ENCODE measurements at regions not wholly inside any gene's neighbourhood (a gene's known extent, or its start where the extent isn't known, plus 50 kb on each side); places are given as distances from the start of the nearest gene placed in this dataset.

DNA sequence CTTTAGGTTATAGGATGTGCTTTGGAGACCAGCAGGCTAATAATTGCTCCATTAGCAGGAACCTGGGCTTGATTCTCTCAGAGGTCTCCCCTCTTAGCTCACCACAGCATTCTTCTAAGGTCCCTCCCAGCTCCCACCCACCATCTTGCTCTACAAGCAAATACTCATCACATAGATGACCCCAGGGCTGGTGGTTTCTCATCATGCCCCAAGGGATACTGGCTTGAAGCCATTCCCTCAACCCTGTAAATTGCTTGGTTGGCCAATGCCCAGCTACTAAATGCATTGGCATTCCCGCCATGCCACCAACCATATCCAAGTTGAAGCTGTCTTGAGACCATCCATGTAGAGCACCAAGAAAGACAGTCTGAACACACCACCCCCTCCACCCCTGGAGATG is 130.2 kb upstream of the NCAM1 start:
- DNase-seq (ENCODE audit: low spot score in 2 of 2) = no peak
- H3K27me3 ChIP-seq = no peaks in the 10 kb centered on the region
- no peak overlapping the region for H3K4me3 ChIP-seq
- H3K27ac ChIP-seq = no peak overlapping the region
- no peaks in the 10 kb centered on the region for H3K36me3 ChIP-seq
- intact Hi-C loops (cut with DNase I) = no loop called here
- H3K9me3 ChIP-seq = no peaks in the 10 kb centered on the region
- peaks cover 0 to 3% of the 10 kb centered on the region in 2 donors for H3K4me1 ChIP-seq
- TF ChIP-seq, protein P1, sequence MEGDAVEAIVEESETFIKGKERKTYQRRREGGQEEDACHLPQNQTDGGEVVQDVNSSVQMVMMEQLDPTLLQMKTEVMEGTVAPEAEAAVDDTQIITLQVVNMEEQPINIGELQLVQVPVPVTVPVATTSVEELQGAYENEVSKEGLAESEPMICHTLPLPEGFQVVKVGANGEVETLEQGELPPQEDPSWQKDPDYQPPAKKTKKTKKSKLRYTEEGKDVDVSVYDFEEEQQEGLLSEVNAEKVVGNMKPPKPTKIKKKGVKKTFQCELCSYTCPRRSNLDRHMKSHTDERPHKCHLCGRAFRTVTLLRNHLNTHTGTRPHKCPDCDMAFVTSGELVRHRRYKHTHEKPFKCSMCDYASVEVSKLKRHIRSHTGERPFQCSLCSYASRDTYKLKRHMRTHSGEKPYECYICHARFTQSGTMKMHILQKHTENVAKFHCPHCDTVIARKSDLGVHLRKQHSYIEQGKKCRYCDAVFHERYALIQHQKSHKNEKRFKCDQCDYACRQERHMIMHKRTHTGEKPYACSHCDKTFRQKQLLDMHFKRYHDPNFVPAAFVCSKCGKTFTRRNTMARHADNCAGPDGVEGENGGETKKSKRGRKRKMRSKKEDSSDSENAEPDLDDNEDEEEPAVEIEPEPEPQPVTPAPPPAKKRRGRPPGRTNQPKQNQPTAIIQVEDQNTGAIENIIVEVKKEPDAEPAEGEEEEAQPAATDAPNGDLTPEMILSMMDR (IDR thresholded peaks at IDR 0.05) = no peak

DNA sequence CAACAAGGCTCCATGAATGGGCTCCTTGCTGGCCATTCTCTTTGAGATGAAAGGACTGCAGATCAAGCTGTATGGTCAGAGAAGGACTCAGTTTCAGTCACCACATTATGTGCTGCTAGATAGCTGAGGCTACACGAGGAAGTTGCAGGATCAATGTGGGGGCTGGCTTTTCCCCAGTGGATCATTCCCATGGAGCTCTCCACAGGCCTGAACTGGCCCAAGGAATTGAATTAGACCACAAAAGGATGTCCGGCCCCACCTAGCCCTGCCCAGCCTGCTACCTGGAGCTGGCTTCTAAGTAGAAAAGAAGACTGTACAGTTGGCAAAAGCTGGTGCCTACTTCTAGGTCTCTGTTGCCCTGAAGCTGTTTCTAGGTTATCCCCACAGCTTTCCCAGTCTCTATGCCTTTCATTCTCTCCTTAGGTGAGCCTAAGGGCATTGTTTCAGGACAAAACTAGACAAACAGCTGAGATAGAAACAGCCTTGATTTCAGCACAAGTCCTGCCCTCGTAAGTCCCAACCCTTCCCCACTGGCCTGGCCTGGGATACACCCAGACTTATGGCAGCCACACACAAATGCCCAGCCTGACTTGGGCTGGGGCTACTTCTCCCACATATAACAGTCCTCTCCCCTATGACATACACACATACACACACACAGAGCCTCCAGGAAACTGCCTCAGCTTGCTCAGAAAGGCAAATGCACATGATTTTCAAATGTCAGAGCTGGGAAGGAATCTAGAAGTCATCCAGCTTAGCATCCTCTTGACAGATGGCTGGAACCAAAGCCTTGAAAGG is 129.1 kb upstream of the NCAM1 start:
- H3K4me3 ChIP-seq = no peak overlapping the region
- intact Hi-C loops (cut with DNase I) = no loop called here
- no peak overlapping the region for H3K27ac ChIP-seq
- peaks cover 0 to 3% of the 10 kb centered on the region in 2 donors for H3K4me1 ChIP-seq
- H3K27me3 ChIP-seq = no peaks in the 10 kb centered on the region
- H3K9me3 ChIP-seq = no peaks in the 10 kb centered on the region
- H3K36me3 ChIP-seq = no peaks in the 10 kb centered on the region
- TF ChIP-seq, protein P1 (IDR thresholded peaks at IDR 0.05) = no peak
- DNase-seq (ENCODE audit: low spot score in 2 of 2) = no peak

DNA sequence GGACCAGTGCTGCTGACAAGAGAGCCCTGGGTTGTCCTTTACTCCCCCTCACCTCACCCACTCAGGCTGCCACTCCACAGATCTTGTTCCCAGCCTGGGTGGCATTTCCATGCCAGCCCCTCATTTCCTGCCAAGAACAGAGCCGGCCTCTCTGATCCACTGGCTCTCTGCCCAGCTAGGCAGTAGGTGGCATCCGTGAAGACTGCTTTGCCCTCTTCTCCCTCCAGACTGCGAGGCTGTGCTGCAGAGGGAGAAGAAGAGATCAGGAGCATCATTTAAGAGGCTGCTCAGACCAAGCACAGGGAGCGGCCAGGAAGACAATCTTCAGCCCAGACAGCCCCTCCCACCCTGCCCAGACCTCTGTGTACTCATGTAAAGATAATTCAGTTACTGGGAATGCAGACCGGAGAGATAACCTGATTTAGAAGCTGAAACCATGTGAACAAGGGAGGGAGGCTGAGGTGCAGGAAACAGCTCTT is 126.9 kb upstream of the NCAM1 start:
- no peaks in the 10 kb centered on the region for H3K9me3 ChIP-seq
- no peaks in the 10 kb centered on the region for H3K27me3 ChIP-seq
- TF ChIP-seq, protein P1 (IDR thresholded peaks at IDR 0.05) = no peak
- no peak overlapping the region for H3K4me3 ChIP-seq
- intact Hi-C loops (cut with DNase I) = no loop called here
- peak in 1 of 2 donors; percentile 66 for DNase-seq (ENCODE audit: low spot score in 2 of 2)
- H3K27ac ChIP-seq = no peak overlapping the region
- H3K4me1 ChIP-seq = peaks cover 0 to 3% of the 10 kb centered on the region in 2 donors
- no peaks in the 10 kb centered on the region for H3K36me3 ChIP-seq

DNA sequence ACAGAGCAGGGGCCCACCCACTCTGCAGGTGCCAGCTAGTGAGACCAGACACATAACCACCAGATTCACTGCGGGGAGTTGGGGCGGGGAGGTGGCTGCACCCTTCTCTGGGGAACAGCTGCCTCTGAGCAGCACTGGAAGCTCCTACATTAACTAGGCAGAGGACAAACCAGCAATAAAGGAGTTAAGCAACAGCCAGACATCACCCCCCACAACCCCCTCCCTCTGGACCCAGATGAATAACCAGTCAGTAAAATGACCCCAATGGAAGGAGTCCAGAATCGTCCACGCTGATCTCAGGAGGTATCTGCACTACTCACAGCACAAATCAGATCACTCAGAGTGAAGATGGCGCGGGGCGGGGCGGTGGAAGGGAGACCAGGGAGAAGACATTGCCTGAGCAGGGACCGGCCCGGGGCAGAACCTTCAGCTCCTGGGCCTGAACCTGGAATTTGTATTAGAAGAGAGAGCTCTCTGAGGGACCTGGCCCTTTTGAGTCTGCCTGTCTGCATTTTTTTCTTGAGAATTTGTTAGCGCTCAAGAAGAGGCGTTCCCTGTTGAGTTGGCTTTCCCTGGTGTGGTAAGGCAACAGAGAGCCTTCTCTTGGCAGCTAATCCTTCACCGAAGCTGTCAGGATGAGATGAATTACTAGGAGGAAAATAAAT is 125.5 kb upstream of the NCAM1 start:
- TF ChIP-seq, protein P1 (IDR thresholded peaks at IDR 0.05) = no peak
- intact Hi-C loops (cut with DNase I) = no loop called here
- Histone ChIP-seq H3K27me3 (no peaks in the 10 kb centered on the region), H3K4me3 (no peak overlapping the region), H3K9me3 (no peaks in the 10 kb centered on the region), H3K27ac (no peak overlapping the region), H3K36me3 (no peaks in the 10 kb centered on the region), H3K4me1 (peaks cover 0 to 3% of the 10 kb centered on the region in 2 donors)
- no peak for DNase-seq (ENCODE audit: low spot score in 2 of 2)

DNA sequence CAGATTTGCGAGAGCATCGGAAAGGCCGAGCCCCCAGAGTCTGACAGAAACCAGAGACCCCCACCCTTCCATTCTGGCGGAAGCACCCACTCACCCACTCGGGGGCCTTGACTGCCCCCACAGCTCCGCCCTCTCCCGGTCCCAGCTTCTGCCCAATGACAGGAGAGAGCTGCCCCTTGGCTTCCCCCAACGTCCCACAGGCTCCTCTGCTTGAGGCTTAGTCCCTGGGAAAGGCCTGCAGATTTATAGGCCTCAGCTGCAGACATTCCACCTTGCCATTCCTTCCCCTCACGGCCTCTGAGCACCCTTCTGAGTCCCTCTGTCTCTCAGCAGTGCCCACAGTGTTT is 125.0 kb upstream of the NCAM1 start:
- no peaks in the 10 kb centered on the region for H3K36me3 ChIP-seq
- H3K9me3 ChIP-seq = no peaks in the 10 kb centered on the region
- TF ChIP-seq, protein P1 (IDR thresholded peaks at IDR 0.05) = no peak
- DNase-seq (ENCODE audit: low spot score in 2 of 2) = no peak
- H3K27me3 ChIP-seq = no peaks in the 10 kb centered on the region
- H3K27ac ChIP-seq = no peak overlapping the region
- H3K4me3 ChIP-seq = no peak overlapping the region
- peaks cover 0 to 3% of the 10 kb centered on the region in 2 donors for H3K4me1 ChIP-seq
- intact Hi-C loops (cut with DNase I) = no loop called here
